ENCODE measurements at regions not wholly inside any gene's neighbourhood (a gene's known extent, or its start where the extent isn't known, plus 50 kb on each side); places are given as distances from the start of the nearest gene placed in this dataset.
A peak's percentile ranks its signal among the peaks of the same experiment; 100 is the strongest.

- TF ChIP-seq CTCF (IDR thresholded peaks at IDR 0.05) (no peak), POLR2A (IDR thresholded peaks at IDR 0.05) (no peak)
- intact Hi-C loops (cut with DNase I; ENCODE audit: low total_unique reads), result no loop called here
- no peak for DNase-seq
- no peaks in the 10 kb centered on the region for H3K9me3 ChIP-seq
- no peak overlapping the region for H3K27ac ChIP-seq
- H3K4me1 ChIP-seq, result no peaks in the 10 kb centered on the region
- 93 to 96% methylated on average over 7 of the region's 7 CpGs for WGBS, 2 donors
- H3K4me3 ChIP-seq, result no peak overlapping the region
- no peaks in the 10 kb centered on the region for H3K36me3 ChIP-seq (ENCODE audit: low read depth, missing control alignments)
- H3K27me3 ChIP-seq, result no peaks in the 10 kb centered on the region
Observed at GRCh38 chr13:40126306-40127085, 471.0 kb downstream of the COG6 start.

GRCh38 chr13:40127476-40127875, 472.0 kb downstream of the COG6 start:
- H3K4me1 ChIP-seq, result no peaks in the 10 kb centered on the region
- no peak for TF ChIP-seq CTCF (IDR thresholded peaks at IDR 0.05)
- no peak overlapping the region for H3K4me3 ChIP-seq
- no peaks in the 10 kb centered on the region for H3K9me3 ChIP-seq
- no peak overlapping the region for H3K27ac ChIP-seq
- intact Hi-C loops (cut with DNase I; ENCODE audit: low total_unique reads), result no loop called here
- no peak for DNase-seq
- H3K36me3 ChIP-seq (ENCODE audit: low read depth, missing control alignments), result no peaks in the 10 kb centered on the region
- H3K27me3 ChIP-seq, result no peaks in the 10 kb centered on the region

- no peaks in the 10 kb centered on the region for H3K4me1 ChIP-seq
- WGBS, 2 donors, result 85 to 94% methylated on average over 3 of the region's 3 CpGs
- TF ChIP-seq POLR2A (IDR thresholded peaks at IDR 0.05) (no peak), CTCF (IDR thresholded peaks at IDR 0.05) (no peak)
- H3K27ac ChIP-seq, result no peak overlapping the region
- no peak for DNase-seq
- no peak overlapping the region for H3K4me3 ChIP-seq
- H3K36me3 ChIP-seq (ENCODE audit: low read depth, missing control alignments), result no peaks in the 10 kb centered on the region
- no peaks in the 10 kb centered on the region for H3K27me3 ChIP-seq
- intact Hi-C loops (cut with DNase I; ENCODE audit: low total_unique reads), result no loop called here
- H3K9me3 ChIP-seq, result no peaks in the 10 kb centered on the region
Observed at GRCh38 chr13:40127925-40128324, 472.5 kb downstream of the COG6 start.

GRCh38 chr13:40129467-40129866, 474.0 kb downstream of the COG6 start:
- no peaks in the 10 kb centered on the region for H3K9me3 ChIP-seq
- WGBS, 2 donors, result 61 to 76% methylated on average over 6 of the region's 6 CpGs
- DNase-seq, result peak; percentile 18
- H3K4me3 ChIP-seq, result no peak overlapping the region
- no peaks in the 10 kb centered on the region for H3K27me3 ChIP-seq
- H3K27ac ChIP-seq, result no peak overlapping the region
- no peak for TF ChIP-seq POLR2A (IDR thresholded peaks at IDR 0.05)
- no peak for TF ChIP-seq CTCF (IDR thresholded peaks at IDR 0.05)
- intact Hi-C loops (cut with DNase I; ENCODE audit: low total_unique reads), result no loop called here
- H3K4me1 ChIP-seq, result no peaks in the 10 kb centered on the region
- no peaks in the 10 kb centered on the region for H3K36me3 ChIP-seq (ENCODE audit: low read depth, missing control alignments)
